Gastrocnemius medialis (tissue), 4 donors: ENCODE measurements at regions not wholly inside any gene's neighbourhood (a gene's known extent, or its start where the extent isn't known, plus 50 kb on each side); places are given as distances from the start of the nearest gene placed in this dataset.

Experiments
- ATAC-seq, 2 donors: fragments of 150-250 bp; one replicate each; pipeline ENCODE4 v1.9.1; 2016
- DNase-seq, 2 donors: peaks; one replicate each; pipeline ENCODE4 v3.0.0-alpha.2; 2019
- H3K27ac ChIP-seq, 4 donors: fragments of 200-600 bp; sonication (generic); 1 replicate in 1 of 4; 2 replicates in 3 of 4; pipeline ENCODE4 v1.5.1; 2016 to 2018; ENCODE audit warnings: mild to moderate bottlenecking in 2 of 4, moderate library complexity in 1 of 4
- H3K27me3 ChIP-seq, 3 donors: fragments of 200-600 bp; sonication (generic) in 2 of 3; 1 replicate in 1 of 3; 2 replicates in 2 of 3; pipeline versions ENCODE4 v1.5.1 to v1.6.0; 2016 to 2019; ENCODE audit warnings: mild to moderate bottlenecking in 1 of 3, moderate library complexity in 1 of 3
- H3K36me3 ChIP-seq, 2 donors: fragments of 200-600 bp; sonication (generic) in 1 of 2; one replicate each; pipeline ENCODE4 v1.5.1; 2017 to 2018
- H3K4me1 ChIP-seq, 2 donors: fragments of 200-600 bp; sonication (generic) in 1 of 2; one replicate each; pipeline ENCODE4 v1.5.1; 2016 to 2017; ENCODE audit warnings: mild to moderate bottlenecking in 2 of 2
- H3K4me3 ChIP-seq, 4 donors: fragments of 200-600 bp; sonication (generic) in 3 of 4; 1 replicate in 1 of 4; 2 replicates in 3 of 4; pipeline ENCODE4 v1.5.1; 2016 to 2019; ENCODE audit warnings: mild to moderate bottlenecking in 2 of 4
- H3K9me3 ChIP-seq, 3 donors: fragments of 200-600 bp; sonication (generic) in 2 of 3; 1 replicate in 1 of 3; 2 replicates in 2 of 3; pipeline ENCODE4 v1.5.1; 2016 to 2019
- CTCF ChIP-seq, 5 experiments: fragments of 450-650 bp in 3 of 5; fragments of 200-600 bp in 2 of 5; sonication (generic) in 2 of 5; IDR thresholded peaks in 4 of 5; conservative IDR thresholded peaks in 1 of 5; 1 replicate in 4 of 5; 2 replicates in 1 of 5; pipeline ENCODE4 v1.5.1; 2016 to 2019; ENCODE audit warnings: antibody characterized with exemption in 5 of 5, mild to moderate bottlenecking in 3 of 5, moderate library complexity in 3 of 5
- POLR2A ChIP-seq, 2 donors: fragments of 450-650 bp; IDR thresholded peaks; one replicate each; pipeline ENCODE4 v1.6.1; 2017; ENCODE audit warnings: antibody characterized with exemption in 2 of 2, mild to moderate bottlenecking in 2 of 2, moderate library complexity in 2 of 2
- in situ Hi-C, 4 donors: fragments of 200-750 bp; cut with MboI; loops; one replicate each; pipeline versions ENCODE4 v1.15.0 to v1.8.0; 2017; ENCODE audit warnings: low sequenced_read_pairs in 4 of 4
- intact Hi-C: fragments of 100-400 bp; cut with DNase I; formaldehyde crosslinking; loops from one replicate; pipeline ENCODE4 v1.15.1; 2023; ENCODE audit warnings: low total_unique reads

DNA sequence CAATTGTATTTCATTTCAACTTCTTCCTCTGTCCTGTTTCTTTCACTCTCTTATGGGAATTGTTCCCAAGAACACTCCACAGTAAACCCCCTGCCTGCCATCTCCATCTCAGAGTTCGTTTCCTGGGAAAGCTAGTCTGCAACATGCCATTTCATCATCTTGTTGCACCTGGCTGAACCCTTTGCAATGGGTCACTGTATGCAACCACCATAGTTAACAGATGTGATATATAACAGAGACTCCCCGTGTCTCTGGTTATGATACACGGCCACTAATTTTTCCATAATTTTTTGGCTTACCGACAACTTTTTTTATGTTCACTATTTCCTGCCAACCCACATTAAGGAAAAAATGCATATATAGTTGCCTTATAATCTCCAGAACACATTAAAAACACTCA lies 95.5 kb downstream of the CHST2 start:
- no peaks in the 10 kb centered on the region for H3K4me1 ChIP-seq
- DNase-seq = no peak
- in situ Hi-C loops = no loop called here
- no peaks in the 10 kb centered on the region for H3K36me3 ChIP-seq
- no peaks in the 10 kb centered on the region for H3K27me3 ChIP-seq
- intact Hi-C loops = no loop called here
- no peak for ATAC-seq
- no peaks in the 10 kb centered on the region for H3K9me3 ChIP-seq
- no peak overlapping the region for H3K4me3 ChIP-seq
- H3K27ac ChIP-seq = no peak overlapping the region
- no peak for TF ChIP-seq CTCF (IDR thresholded peaks at IDR 0.05 in 4 of 5, conservative IDR thresholded peaks at IDR 0.05 in 1 of 5)
- TF ChIP-seq POLR2A (IDR thresholded peaks at IDR 0.05) = no peak
